Gastroesophageal sphincter (tissue), 4 donors: ENCODE measurements at regions not wholly inside any gene's neighbourhood (a gene's known extent, or its start where the extent isn't known, plus 50 kb on each side); places are given as distances from the start of the nearest gene placed in this dataset.

Experiments used
- ATAC-seq: fragments of 150-250 bp; one replicate; pipeline ENCODE4 v1.9.1; 2016; ENCODE audit warnings: mild to moderate bottlenecking, moderate library complexity
- H3K27ac ChIP-seq, 4 donors: fragments of 200-600 bp; sonication (generic) in 3 of 4; 1 replicate in 3 of 4; 2 replicates in 1 of 4; pipeline ENCODE4 v1.5.1; 2016 to 2019
- H3K27me3 ChIP-seq: fragments of 200-600 bp; sonication (generic); one replicate; pipeline ENCODE4 v1.5.1; 2019
- H3K36me3 ChIP-seq, 2 donors: fragments of 200-600 bp; sonication (generic); one replicate each; pipeline ENCODE4 v1.5.1; 2019; ENCODE audit warnings: control low read depth in 1 of 2
- H3K4me1 ChIP-seq, 3 donors: fragments of 200-600 bp; sonication (generic); 1 replicate in 2 of 3; 2 replicates in 1 of 3; pipeline ENCODE4 v1.5.1; 2016 to 2019; ENCODE audit warnings: control low read depth in 2 of 3
- H3K4me3 ChIP-seq, 2 donors: fragments of 200-600 bp; sonication (generic); one replicate each; pipeline ENCODE4 v1.5.1; 2019; ENCODE audit warnings: mild to moderate bottlenecking in 1 of 2, moderate library complexity in 1 of 2
- H3K9me3 ChIP-seq, 3 donors: fragments of 200-600 bp; sonication (generic); one replicate each; pipeline ENCODE4 v1.5.1; 2017 to 2019; ENCODE audit warnings: control low read depth in 2 of 3
- CTCF ChIP-seq, 4 experiments: fragments of 200-600 bp in 2 of 4; fragments of 450-650 bp in 2 of 4; sonication (generic) in 1 of 4; IDR thresholded peaks; one replicate each; pipeline ENCODE4 v1.5.1; 2017 to 2019; ENCODE audit warnings: antibody characterized with exemption in 4 of 4, mild to moderate bottlenecking in 2 of 4, moderate library complexity in 2 of 4
- EP300 ChIP-seq: sonication (generic); formaldehyde crosslinking; IDR thresholded peaks from one replicate; pipeline ENCODE4 v1.6.1; 2017; ENCODE audit warnings: antibody characterized with exemption, mild to moderate bottlenecking
- POLR2A ChIP-seq, 2 donors: fragments of 450-650 bp; IDR thresholded peaks; one replicate each; pipeline ENCODE4 v1.6.1; 2017; ENCODE audit warnings: antibody characterized with exemption in 2 of 2, mild to moderate bottlenecking in 2 of 2, moderate library complexity in 1 of 2
- POLR2AphosphoS5 ChIP-seq: sonication (generic); formaldehyde crosslinking; IDR thresholded peaks from one replicate; pipeline ENCODE4 v1.6.1; 2017; ENCODE audit warnings: antibody characterized with exemption
- WGBS, 2 donors: methylation state at CpG; one replicate each; pipeline ENCODE4 v1.1.5; 2018; ENCODE audit warnings: low coverage in 1 of 2; 5-methylcytosine and 5-hydroxymethylcytosine counted together

GRCh38 chr5:124353016-124353415 lies 393.4 kb downstream of the ZNF608 start:
- H3K27me3 ChIP-seq: no peaks in the 10 kb centered on the region
- no peak for ATAC-seq
- WGBS, 2 donors: 91% methylated on average over 5 of the region's 5 CpGs
- TF ChIP-seq POLR2A (IDR thresholded peaks at IDR 0.05) (no peak), EP300 (no peak), CTCF (IDR thresholded peaks at IDR 0.05) (no peak), POLR2AphosphoS5 (no peak)
- no peaks in the 10 kb centered on the region for H3K9me3 ChIP-seq
- no peaks in the 10 kb centered on the region for H3K36me3 ChIP-seq
- H3K4me3 ChIP-seq: no peak overlapping the region
- no peaks in the 10 kb centered on the region for H3K4me1 ChIP-seq
- no peak overlapping the region for H3K27ac ChIP-seq

GRCh38 chr5:124352312-124352711 lies 394.1 kb downstream of the ZNF608 start:
- Histone ChIP-seq H3K27ac (no peak overlapping the region), H3K36me3 (no peaks in the 10 kb centered on the region), H3K27me3 (no peaks in the 10 kb centered on the region), H3K4me3 (no peak overlapping the region), H3K4me1 (no peaks in the 10 kb centered on the region), H3K9me3 (no peaks in the 10 kb centered on the region)
- WGBS, 2 donors: 88 to 92% methylated on average over 3 of the region's 4 CpGs
- TF ChIP-seq CTCF (IDR thresholded peaks at IDR 0.05): no peak
- no peak for TF ChIP-seq POLR2AphosphoS5
- TF ChIP-seq POLR2A (IDR thresholded peaks at IDR 0.05): no peak
- no peak for TF ChIP-seq EP300
- no peak for ATAC-seq

GRCh38 chr5:124349931-124350330 lies 396.5 kb downstream of the ZNF608 start:
- no peak for ATAC-seq
- Histone ChIP-seq H3K9me3 (no peaks in the 10 kb centered on the region), H3K27ac (no peak overlapping the region), H3K27me3 (no peaks in the 10 kb centered on the region), H3K4me3 (no peak overlapping the region), H3K36me3 (no peaks in the 10 kb centered on the region), H3K4me1 (no peaks in the 10 kb centered on the region)
- TF ChIP-seq POLR2A (IDR thresholded peaks at IDR 0.05): no peak
- no peak for TF ChIP-seq POLR2AphosphoS5
- TF ChIP-seq EP300: no peak
- no peak for TF ChIP-seq CTCF (IDR thresholded peaks at IDR 0.05)
- 83 to 100% methylated on average over 1 to 4 of the region's 4 CpGs for WGBS, 2 donors

GRCh38 chr5:124343451-124343867 lies 403.0 kb downstream of the ZNF608 start:
- ATAC-seq: no peak
- H3K4me1 ChIP-seq: peaks cover 8 to 35% (median 22%) of the 10 kb centered on the region in 3 donors
- no peaks in the 10 kb centered on the region for H3K36me3 ChIP-seq
- H3K9me3 ChIP-seq: no peaks in the 10 kb centered on the region
- TF ChIP-seq POLR2A (IDR thresholded peaks at IDR 0.05): no peak
- TF ChIP-seq POLR2AphosphoS5: peak; percentile 41
- 47 to 50% methylated on average over 2 to 5 of the region's 5 CpGs for WGBS, 2 donors
- no peak overlapping the region for H3K4me3 ChIP-seq
- H3K27ac ChIP-seq: peak overlapping the region in 2 of 4 donors; percentile 20 to 22
- no peaks in the 10 kb centered on the region for H3K27me3 ChIP-seq

- Histone ChIP-seq H3K4me1 (peaks cover 8 to 35% (median 22%) of the 10 kb centered on the region in 3 donors), H3K27ac (peak overlapping the region in 3 of 4 donors; percentile 11 to 22 (median 20)), H3K27me3 (no peaks in the 10 kb centered on the region), H3K36me3 (no peaks in the 10 kb centered on the region), H3K9me3 (no peaks in the 10 kb centered on the region), H3K4me3 (no peak overlapping the region)
- ATAC-seq: no peak
- WGBS, 2 donors: 13 to 56% methylated on average over 1 of the region's 1 CpG
- TF ChIP-seq POLR2A (IDR thresholded peaks at IDR 0.05) (no peak), POLR2AphosphoS5 (no peak), EP300 (no peak), CTCF (IDR thresholded peaks at IDR 0.05) (no peak)
Measured at GRCh38 chr5:124342986-124343385, 403.5 kb downstream of the ZNF608 start.
